Activated T-cell treated with anti-CD3 and anti-CD28 coated beads for 48 hours (primary cell): ENCODE measurements at regions not wholly inside any gene's neighbourhood (a gene's known extent, or its start where the extent isn't known, plus 50 kb on each side); places are given as distances from the start of the nearest gene placed in this dataset.

Experiments
- DNase-seq: peaks from one replicate; pipeline ENCODE4 v3.0.0-alpha.2; 2020; ENCODE audit warnings: low read depth

DNA sequence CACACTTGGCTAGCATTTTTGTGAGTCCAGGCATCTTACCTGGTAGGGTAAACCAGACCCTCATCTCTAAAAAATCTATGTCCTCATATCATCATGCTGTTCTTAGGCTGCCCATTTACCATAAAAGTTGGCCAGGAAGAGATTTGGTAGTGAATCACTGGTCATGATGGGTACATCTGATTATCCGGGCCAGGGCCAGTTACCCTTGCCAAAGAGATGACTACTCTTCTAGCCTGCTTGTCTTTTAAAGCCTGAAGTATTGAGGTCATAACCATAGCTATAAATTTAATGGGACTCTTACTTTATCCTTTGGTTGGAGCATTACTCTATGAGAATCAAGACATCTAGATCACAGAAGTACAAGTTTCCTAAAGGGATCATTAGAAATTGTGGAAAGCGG, 276.8 kb downstream of the TENT5A start:
- no peak for DNase-seq

DNA sequence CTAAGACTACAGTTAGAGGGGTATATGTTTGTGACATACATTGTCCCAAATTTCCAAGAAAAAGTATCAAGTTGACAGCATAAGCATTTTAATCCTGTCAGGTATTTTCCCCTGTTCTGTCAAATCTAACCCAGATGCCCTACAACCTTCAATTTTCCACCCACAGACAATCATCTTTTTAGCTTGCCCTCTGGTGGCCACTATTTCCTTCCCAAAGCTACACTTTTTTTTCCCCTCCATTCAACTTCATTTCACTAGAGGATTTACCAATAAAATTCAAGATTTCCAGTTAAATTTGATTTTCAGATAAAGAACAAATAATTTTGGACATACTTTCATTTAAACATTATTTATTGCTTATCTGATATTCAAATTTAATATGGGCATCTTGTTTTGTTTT, 286.6 kb downstream of the TENT5A start:
- DNase-seq, result no peak

DNA sequence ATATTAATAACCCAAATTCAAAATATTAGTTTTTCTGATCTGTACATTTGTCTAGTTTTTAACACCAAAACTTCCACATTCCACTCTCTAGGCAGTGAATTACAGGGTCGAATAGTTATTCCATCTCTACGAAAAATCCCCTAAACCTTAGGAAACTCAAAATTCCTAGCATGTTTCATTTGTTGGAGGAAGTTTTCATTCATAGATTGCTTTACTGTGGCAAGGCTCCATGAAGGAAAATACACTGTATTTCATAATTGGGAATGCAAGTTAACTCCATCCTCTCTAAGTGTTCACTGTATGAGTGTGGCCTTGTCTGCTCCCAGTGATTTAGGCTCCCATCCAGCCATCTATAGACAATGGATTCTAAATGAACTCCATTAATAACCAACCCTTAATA, 296.1 kb downstream of the TENT5A start:
- no peak for DNase-seq

DNA sequence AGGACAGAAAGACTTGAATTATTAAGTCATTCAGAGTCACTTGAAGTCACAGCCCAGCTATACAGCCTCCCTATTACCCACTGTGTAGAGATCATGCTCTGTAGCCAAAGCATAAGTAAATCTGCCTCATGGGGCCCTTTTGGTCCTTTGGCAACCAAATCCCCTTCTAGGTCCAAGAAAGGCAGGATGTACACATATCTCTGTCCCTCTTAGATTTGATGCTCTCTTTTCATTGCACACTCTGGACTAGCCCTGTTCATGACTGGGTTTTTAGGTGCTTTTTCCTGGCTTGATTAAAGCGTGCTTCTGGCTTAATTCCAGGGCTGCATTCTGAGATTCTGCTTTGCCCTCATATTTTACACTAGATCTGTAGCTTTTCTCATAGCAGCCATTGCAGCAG, 296.8 kb downstream of the TENT5A start:
- no peak for DNase-seq

DNA sequence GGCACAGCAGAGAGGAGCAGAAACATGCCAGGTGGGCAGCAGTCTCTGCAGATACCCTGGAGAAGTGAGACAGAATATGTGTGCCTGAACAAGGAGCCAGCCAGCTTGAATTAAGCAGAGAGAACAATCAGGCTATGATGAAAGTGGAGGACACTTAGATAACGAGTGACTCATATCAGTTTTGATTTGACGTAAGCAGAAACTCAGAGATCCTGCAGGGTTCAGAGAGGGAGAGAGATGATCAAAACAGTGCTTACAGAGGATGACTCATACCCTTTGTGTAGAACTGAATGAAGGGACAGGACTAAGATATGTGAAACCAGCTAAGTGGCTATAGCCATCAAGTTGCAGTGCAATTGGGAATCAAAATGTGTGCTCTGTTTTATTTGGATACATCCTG, 300.7 kb downstream of the TENT5A start:
- no peak for DNase-seq

DNA sequence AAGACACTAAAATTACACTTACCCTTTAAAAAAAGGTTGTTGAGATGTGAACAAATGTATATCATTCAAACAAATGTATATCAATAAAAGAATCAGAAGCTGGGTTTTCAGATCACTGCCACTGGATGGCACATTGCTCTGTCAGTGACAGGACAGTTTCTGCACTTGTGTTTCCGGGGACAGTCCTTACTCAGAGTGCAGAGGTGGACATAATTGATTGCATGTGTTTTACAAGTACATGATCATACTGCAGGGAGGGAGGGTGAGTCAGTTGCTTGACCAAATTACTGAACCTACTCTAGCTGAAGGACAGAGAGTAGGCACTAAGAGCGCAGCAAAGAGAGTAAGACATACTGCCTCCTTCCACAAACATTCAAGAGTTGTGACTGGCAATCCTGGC, 302.3 kb downstream of the TENT5A start:
- DNase-seq, result no peak

DNA sequence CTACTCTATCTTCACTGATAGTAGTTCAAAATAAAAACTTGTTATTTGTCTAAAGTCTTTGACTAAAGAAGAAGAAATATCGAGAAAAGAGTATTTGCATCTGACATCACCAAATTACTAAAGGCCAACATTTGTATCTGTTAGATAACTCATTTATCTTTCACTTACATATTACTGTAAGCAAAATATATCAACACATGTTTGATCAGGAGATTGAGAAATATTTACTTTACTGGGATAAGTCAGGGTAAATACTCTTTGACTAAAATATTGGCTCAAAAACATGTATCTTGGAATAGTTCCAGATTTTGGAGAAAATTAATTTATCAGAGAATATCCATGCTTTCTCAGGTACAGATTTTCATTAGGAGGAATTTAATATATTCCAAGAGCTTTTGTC, 306.0 kb downstream of the TENT5A start:
- DNase-seq, result no peak

DNA sequence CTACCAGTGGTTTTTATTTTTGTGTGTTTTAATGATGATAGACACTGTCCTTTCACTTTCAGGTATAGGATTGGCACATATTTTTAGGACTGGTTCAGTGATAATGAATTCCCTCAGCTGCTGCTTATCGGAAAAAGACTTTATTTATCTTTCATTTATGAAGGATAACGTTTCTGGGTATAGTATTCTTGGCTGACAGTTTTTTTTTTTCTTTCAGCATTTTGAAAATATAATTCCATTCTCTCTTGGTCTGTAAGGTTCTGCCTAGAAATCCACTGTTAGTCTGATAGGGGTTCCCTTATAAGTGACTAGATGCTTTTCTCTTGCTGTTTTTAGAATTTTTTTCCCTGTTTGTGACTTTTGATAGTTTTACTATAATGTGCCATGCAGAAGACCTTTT, 313.1 kb downstream of the TENT5A start:
- DNase-seq, result no peak

DNA sequence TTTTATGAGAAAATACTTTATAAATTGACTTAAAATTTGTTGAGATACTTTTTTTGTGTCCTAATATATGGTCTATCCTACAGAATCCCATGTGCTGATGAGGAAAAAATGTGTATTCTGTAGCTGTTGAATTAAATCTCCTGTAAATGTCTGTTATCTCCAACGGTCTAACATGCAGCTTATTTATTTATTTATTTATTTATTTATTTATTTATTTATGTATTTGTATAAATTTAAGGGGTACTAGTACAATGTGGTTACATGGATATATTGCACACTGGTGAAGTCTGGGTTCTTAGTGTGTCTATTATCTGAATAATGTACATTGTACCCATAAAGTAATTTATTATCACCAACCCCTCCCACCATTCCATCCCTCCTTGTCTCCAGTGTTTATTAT, 315.5 kb downstream of the TENT5A start:
- no peak for DNase-seq

DNA sequence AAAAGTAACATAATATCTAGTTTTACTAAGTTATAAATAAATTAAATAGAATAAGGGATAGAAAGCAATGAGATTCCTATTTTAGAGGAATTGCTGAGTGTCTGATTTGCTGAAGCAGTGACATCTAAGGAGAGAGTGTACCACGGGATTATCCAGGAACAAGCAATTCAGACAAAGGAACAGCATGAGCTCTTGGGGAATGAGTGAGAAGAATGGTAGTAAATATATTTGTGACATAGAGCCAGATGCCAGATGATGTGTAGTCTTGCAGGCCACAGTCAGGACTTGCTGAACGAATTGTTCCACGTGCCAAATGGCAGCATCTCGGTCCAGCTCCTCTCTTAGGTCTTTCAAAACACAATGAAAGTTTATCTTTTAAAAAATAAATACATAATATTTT, 339.2 kb downstream of the TENT5A start:
- DNase-seq, result no peak

DNA sequence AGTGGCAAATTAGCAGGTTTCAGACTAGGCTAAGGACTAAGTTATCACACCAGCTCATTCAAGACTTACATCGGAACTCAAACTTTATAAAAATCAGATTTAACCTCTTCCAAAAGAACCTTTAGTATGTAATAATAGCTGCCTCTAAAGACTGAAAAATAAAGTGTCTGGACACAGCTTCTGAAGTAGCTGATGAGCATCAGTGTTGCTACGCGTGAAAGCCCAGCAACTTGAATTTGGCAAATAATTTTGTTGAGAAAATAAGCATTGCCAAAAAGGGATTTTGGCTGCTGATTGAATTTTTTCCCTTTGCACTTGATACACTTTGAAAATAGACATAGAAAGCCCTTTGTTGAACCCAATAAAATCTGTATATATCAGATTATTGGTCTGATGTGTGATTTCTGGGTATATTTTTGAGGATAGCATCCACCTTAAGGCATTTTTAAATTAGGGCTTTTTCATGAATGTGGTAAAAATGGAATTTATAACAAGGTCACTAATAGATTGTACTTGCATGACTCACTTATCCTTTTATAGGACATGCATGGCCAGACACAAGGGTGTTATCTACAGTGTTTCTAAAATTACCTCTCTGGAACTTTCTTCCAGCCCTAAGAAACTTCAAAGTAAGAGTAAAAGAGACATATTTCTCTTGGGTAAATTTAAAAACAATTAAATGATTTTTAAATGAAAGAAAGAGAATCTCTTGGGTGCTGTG, 350.4 kb downstream of the TENT5A start:
- no peak for DNase-seq

DNA sequence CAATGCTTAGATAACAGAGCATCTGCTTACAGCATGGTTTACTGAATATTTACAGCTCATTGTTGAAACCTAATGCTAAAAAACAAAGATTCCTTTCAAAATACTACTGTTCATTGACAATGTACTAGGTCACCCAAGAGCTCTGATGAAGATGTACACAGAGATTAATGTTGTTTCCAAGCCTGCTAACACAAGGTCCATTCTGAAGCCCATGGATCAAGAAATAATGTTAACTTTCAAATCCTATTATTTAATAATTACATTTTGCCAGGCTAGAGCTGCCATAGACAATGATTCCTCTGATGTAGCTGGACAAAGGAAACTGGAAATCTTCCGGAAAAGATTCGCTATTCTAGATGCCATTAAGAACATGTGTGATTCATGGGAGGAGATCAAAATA, 355.6 kb downstream of the TENT5A start:
- DNase-seq, result no peak

DNA sequence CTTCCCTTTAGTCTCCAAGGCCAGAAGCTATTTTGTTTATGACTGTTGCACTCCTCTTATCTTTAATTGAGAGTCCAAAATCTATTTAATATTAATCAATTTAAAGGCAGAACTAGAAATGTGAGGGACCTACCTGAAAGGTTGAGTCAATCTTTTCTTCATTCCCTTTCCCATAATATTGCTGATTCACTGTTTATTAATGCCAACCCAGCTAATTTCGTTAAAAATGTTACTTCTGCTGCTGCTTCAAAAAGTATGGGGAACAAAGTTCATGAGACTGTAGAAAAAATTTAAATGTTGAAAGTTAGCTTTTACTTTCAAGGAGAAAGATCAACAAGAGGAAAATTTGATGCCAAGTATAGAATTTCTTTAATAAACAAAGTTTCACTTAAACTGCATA, 365.3 kb downstream of the TENT5A start:
- no peak for DNase-seq

DNA sequence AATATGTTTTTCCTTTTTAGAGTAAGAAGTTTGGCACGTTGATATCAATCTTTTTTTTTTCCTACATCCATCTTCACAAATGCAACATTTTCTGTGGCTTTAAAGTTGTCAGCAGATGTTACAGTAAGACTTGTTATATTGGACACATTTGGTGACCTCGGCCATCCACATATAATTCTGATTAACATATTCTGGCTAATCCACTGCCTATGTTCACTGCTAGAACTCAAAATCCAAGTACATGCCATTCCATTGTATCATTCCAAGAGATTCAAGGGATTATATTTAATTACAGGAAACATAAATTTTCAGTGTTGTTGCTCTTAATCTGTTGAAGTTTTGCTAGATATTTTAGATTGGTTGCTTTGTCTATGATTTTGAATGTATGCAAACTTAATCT, 367.6 kb downstream of the TENT5A start:
- DNase-seq, result no peak

DNA sequence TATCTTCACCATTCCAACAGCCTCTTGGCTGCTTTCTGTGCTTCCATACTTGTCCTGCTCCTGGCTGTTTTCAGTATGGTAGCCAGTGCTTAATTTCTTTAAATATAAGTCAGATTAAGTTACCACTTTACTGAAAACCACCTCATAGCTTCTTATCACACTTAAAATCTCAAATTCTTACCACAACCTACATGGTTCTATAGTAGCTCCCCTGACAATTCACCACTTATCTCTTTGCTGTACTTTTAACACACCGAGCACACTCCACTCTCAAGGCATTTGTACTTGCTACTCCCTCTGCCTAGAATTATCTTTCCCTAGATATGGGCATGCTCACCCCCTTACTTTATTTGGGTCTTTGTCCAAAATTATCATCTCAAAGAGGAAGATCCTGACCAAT, 369.0 kb downstream of the TENT5A start:
- DNase-seq, result no peak

DNA sequence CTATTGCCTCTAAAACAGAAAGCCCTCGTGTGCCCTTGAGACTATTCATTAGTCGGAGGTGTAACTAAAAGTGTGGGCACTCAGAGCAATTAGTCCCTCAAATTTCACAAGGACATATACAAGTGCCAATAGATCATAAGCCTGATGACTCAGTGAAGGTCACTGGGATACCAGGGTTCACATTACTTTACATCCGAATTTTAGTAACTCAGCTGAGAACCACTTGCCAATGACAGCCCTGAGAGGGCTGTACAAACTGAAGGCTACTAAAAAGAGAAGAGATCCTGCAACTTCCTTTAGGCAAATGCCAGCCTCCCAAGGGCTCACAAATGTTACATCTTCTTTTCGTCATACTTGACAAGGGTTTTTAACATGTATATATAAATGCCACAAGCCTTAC, 369.6 kb downstream of the TENT5A start:
- DNase-seq, result no peak

DNA sequence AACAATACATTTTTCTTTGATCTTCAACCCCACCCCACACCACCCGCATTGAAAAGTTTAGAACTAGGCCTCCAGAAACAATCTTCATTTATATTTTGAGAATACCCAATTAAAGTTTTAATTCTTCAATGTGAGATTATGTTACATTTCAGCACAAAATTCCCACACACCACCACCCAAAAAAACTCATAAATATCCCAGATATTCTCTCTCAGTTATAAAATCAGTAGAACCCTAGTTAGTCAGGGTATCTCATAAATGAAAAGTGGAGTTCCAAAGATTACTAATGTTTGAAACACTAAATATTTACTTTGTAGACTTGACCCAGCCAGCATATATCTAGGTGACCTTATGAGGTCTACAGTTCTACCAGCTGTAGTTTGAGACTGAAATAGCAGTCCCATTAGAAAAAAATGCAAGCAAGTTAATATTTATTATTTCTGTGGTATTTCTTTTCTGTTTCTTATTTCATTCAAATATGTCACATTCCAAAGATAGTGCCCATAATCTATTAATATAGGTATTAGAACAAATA, 371.0 kb downstream of the TENT5A start:
- no peak for DNase-seq

DNA sequence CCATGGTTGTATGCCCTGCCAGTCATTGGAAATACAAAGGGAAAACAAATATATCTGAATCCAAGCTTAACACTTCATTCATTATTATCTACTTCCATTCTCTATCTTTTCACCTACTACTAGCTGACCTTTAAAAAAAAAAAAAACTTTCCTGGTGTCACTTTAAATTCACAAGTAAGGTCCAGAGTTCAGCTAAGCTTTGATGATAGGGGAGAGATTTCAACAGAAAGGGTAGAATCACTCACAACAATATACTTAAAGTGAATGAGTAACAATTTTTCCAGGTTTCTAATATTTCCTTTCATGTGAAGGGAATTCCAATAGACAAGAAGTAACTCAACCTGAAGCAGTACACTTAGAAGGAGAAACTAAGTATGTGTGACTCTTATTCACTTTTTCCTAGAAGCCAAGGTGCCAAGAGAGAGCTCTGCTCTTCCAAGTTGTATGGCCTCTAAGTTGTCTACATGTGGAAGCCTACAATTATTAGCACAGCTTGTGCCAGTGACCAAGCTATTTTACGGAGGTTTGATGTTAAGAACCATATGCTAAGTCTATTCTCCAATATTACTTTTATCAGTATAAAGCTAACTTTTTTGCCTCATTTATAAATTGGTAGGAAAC, 371.7 kb downstream of the TENT5A start:
- DNase-seq, result no peak

DNA sequence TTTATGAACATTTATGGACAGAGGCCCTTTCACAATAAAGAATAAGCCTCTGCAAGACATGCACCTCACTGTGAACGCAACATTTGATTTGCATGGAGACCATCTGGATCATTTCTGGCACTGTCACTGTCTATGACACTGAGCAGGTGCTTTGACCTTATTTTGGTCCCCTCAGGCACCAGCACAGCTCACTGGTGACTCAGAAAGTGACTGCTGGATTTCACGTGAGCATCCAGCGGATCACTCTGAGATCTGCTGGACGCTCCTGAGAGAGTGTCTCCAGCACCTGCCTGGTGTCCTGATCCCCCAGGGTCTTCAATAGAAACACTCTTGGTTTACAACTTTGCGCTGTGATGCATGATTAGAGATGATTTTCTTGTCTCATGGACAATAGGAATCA, 375.7 kb downstream of the TENT5A start:
- no peak for DNase-seq

DNA sequence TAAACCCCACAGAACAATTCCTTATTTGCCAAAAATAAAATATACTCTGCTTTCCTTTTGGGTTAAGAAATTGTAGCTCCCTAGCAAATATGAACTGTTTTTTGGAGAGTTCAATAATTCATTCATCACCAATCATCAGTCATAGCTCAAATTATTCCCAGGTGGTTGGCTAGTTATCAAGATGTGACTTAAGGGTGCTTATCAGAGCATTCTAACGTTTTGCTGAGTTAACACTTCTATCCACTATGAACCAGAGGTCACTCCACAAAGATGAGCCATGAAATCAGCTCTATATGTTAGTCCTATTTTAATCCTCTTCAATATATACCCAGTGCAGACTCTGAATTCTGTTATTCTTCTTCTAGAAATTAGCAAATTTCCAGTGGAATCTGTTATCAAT, 379.1 kb downstream of the TENT5A start:
- no peak for DNase-seq

DNA sequence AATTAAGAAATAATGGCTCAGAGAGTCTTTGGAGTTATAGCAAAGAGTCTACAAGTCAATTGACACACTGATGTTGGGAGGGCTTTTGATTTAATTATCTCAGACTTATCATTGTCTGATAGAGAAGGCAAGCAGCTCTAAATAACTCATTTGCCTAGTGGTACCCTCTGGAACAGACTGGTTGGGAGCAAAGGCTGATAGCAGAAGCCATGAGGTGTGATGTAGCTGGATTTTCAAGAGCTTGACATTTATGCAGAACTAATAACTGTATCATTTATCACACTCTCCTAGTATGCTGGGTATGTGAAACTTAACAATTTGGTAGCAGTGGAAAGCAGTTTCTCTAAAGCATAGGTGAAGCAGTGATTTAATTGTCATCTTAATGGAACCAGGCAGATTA, 380.6 kb downstream of the TENT5A start:
- no peak for DNase-seq

DNA sequence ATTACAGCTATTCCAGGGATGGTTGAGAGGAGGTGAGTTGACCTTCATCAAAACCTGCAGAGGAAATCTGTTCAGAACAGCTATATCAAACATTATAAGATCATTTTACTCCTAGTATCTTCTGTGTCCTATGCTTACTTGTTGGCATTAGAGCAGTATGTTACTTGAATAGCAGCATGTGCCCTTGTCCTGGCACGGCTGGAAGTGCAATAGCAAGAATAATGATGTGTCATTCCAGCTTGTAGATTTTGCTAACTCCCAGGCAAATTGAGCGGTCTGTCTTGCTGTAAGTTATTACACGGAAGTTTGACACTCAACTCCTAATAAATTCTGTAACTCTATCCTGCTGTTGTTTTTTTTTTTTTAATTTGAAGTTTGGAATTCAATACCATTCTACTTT, 385.5 kb downstream of the TENT5A start:
- no peak for DNase-seq

DNA sequence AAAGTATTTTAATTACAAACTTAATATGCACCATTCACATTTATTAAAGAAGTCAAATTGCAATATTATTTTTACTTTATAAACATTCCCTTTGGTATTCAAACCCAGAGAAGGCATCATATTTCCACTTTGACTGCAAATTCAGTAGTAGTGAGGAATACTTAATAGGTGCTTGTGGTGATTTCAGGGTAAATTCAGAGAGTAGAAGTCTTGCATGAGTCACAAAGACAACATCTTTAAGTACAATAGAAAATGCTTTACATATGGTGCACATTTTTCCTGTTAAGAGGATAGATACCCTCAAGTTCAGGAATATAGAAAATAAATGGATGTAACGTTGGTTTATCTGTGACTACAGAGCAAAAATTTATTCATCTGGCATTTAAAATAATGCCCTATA, 390.2 kb downstream of the TENT5A start:
- no peak for DNase-seq

DNA sequence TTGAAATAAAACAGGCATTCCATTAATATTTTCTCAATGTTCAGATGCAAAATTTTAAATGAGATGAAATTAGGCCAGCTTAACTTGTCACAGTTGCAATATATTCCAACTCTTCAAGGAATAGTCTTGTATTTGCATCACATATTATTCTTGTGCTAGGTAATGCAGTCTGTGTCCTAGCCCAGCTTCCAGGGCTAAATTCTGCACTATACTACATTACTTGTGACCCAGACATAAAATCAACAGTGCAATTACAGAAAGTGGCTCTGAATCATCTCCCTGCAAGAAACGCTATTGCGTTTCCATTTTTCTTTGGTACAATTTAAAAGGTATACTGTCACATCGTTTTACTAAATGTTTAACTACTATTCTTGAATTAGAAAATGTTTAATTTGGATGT, 399.2 kb downstream of the TENT5A start:
- DNase-seq, result no peak
